CD4-positive, CD25-positive, alpha-beta regulatory T cell (primary cell): ENCODE measurements at regions not wholly inside any gene's neighbourhood (a gene's known extent, or its start where the extent isn't known, plus 50 kb on each side); places are given as distances from the start of the nearest gene placed in this dataset.
A peak's percentile ranks its signal among the peaks of the same experiment; 100 is the strongest.
"Not testable (repeated sequence)": the region's sequence is repeated elsewhere in the genome, so short reads cannot be mapped to it uniquely, and the experiment has no call there.

Experiments
- ATAC-seq, 2 donors: fragments of 150-1000 bp; cut with Tn5 transposase; one replicate each; pipeline ENCODE4 v1.10.0; 2021; ENCODE audit warnings: low read depth in 2 of 2, moderate number of reproducible peaks in 2 of 2, moderate library complexity in 1 of 2
- DNase-seq, 3 donors: peaks; one replicate each; pipeline versions ENCODE4 v3.0.0 to v3.0.0-alpha.2; 2012 to 2022; ENCODE audit warnings: mixed read lengths in 1 of 3
- H3K27ac ChIP-seq: one replicate; pipeline ENCODE4 v1.7.0; 2013; ENCODE audit warnings: mild to moderate bottlenecking, low read length; ENCODE audit not compliant: insufficient read depth, poor library complexity, severe bottlenecking
- H3K27me3 ChIP-seq: one replicate; pipeline ENCODE4 v1.7.0; 2013; ENCODE audit warnings: low read length; ENCODE audit not compliant: control insufficient read depth, insufficient read depth
- H3K36me3 ChIP-seq: one replicate; pipeline ENCODE4 v1.7.0; 2013; ENCODE audit warnings: mild to moderate bottlenecking, low read length, moderate library complexity; ENCODE audit not compliant: control insufficient read depth, insufficient read depth
- H3K4me1 ChIP-seq: 2 replicates; pipeline ENCODE4 v1.7.0; 2013; ENCODE audit warnings: mild to moderate bottlenecking, low read length; ENCODE audit not compliant: insufficient read depth, control insufficient read depth, poor library complexity, severe bottlenecking
- H3K4me3 ChIP-seq: one replicate; pipeline ENCODE4 v1.7.0; 2013; ENCODE audit warnings: low read depth, mild to moderate bottlenecking, low read length, moderate library complexity
- H3K9me3 ChIP-seq, 2 experiments: 1 replicate in 1 of 2; 2 replicates in 1 of 2; pipeline ENCODE4 v1.7.0; 2013; ENCODE audit warnings: low read length in 2 of 2, mild to moderate bottlenecking in 1 of 2, moderate library complexity in 1 of 2; ENCODE audit not compliant: control insufficient read depth in 2 of 2
- H3K27ac Mint-ChIP-seq, 3 donors: one replicate each; pipeline ENCODE4 v1.8.0; 2020 to 2022; ENCODE audit warnings: mild to moderate bottlenecking in 3 of 3, mixed read lengths in 3 of 3, moderate library complexity in 2 of 3
- H3K27me3 Mint-ChIP-seq: one replicate; pipeline ENCODE4 v1.8.0; 2022; ENCODE audit warnings: mild to moderate bottlenecking, mixed read lengths
- H3K36me3 Mint-ChIP-seq: one replicate; pipeline ENCODE4 v1.8.0; 2020; ENCODE audit warnings: mixed read lengths
- H3K4me1 Mint-ChIP-seq, 4 donors: one replicate each; pipeline ENCODE4 v1.8.0; 2020 to 2022; ENCODE audit warnings: mixed read lengths in 4 of 4, mild to moderate bottlenecking in 1 of 4
- H3K4me3 Mint-ChIP-seq, 4 donors: one replicate each; pipeline ENCODE4 v1.8.0; 2020 to 2022; ENCODE audit warnings: mild to moderate bottlenecking in 4 of 4, mixed read lengths in 4 of 4, moderate library complexity in 3 of 4
- H3K9me3 Mint-ChIP-seq, 7 donors: one replicate each; pipeline ENCODE4 v1.8.0; 2020 to 2022; ENCODE audit warnings: mixed read lengths in 7 of 7, mild to moderate bottlenecking in 3 of 7, moderate library complexity in 2 of 7

DNA sequence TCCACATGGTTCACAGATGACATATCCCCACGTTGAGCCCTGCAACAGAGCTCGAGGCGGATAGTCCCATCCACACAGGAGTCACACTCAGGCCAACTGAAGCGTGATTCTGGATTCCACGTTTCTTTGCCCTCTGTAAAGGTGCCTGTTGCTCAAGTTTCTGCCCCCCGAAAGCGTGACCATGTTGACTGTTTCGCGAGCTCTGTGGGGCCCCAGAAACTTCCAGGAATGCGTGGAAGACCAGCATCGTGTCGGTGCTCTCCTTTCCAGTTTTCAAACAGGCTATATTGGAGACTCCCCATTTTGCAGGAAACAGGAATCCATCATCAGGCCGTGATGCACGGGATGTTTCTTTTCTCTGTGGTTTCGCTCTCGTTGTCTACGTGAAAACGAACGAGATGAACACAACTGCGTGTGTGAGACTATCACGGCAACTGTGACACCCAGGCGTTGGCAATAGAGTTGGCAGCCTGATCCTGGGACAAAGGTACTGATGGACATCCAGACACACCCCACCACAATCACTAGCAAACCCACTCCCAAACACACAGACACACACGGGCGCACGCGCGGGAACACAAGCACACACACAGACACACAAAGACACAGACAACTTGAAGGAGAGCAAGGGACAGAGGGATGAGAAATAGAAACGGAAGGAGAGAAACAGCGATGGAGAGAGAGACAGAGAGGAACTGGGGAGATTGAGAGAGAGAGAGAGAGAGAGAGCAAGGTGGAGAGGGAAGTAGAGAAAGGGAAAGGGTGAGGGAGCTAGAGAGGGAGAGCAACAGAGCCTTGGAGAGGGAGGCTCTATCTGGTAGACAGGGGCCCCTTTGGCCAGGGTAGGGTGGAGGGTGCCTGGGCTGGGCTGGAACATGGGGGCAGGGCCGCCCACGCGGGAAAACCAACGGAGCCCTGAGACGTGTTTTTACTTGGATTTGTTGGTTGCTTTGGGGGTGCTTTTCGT, 1609.3 kb downstream of the SPATA31A7 start:
- H3K36me3 Mint-ChIP-seq, H3K27ac ChIP-seq: not testable (repeated sequence)
- H3K4me1 Mint-ChIP-seq: peaks cover 8 to 39% (median 28%) of the 10 kb centered on the region in 4 donors

GRCh38 chr9:62799851-62800371, 1610.1 kb downstream of the SPATA31A7 start:
- H3K9me3 ChIP-seq, H3K36me3 Mint-ChIP-seq, H3K36me3 ChIP-seq, ATAC-seq, H3K27ac ChIP-seq, H3K4me3 ChIP-seq: not testable (repeated sequence)
- peaks cover 52% of the 10 kb centered on the region for H3K27me3 Mint-ChIP-seq
- peak overlapping the region in 1 of 3 donors; percentile 0 for H3K27ac Mint-ChIP-seq
- peaks cover 0 to 10% (median 1%) of the 10 kb centered on the region in 7 donors for H3K9me3 Mint-ChIP-seq
- peak in 1 of 3 donors; percentile 17 for DNase-seq
- peak overlapping the region in 3 of 4 donors; percentile 71 to 83 (median 75) for H3K4me3 Mint-ChIP-seq
- Histone ChIP-seq H3K27me3 (peaks cover 17% of the 10 kb centered on the region), H3K4me1 (peaks cover 38% of the 10 kb centered on the region)
- peaks cover 8 to 39% (median 28%) of the 10 kb centered on the region in 4 donors for H3K4me1 Mint-ChIP-seq

More for the DNA sequence above, 1609.3 kb downstream of the SPATA31A7 start:
- Histone ChIP-seq H3K4me1 (peaks cover 38% of the 10 kb centered on the region), H3K27me3 (peaks cover 14% of the 10 kb centered on the region), H3K4me3 (peak overlapping the region; percentile 42)
- H3K27ac Mint-ChIP-seq: peak overlapping the region; percentile 0 to 79 (median 55)
- H3K27me3 Mint-ChIP-seq: peaks cover 45% of the 10 kb centered on the region
- not testable (repeated sequence) for ATAC-seq, H3K9me3 ChIP-seq, H3K36me3 ChIP-seq, H3K9me3 Mint-ChIP-seq
- peak in 2 of 3 donors; percentile 36 to 66 for DNase-seq
- peak overlapping the region; percentile 68 to 83 (median 73) for H3K4me3 Mint-ChIP-seq

- Histone ChIP-seq H3K27me3 (peaks cover 19% of the 10 kb centered on the region), H3K4me1 (peaks cover 38% of the 10 kb centered on the region)
- H3K27ac Mint-ChIP-seq: peak overlapping the region in 1 of 3 donors; percentile 38
- H3K4me1 Mint-ChIP-seq: peaks cover 8 to 39% (median 28%) of the 10 kb centered on the region in 4 donors
- not testable (repeated sequence) for H3K36me3 Mint-ChIP-seq, H3K36me3 ChIP-seq, ATAC-seq, H3K9me3 ChIP-seq, H3K27ac ChIP-seq, H3K4me3 ChIP-seq
- DNase-seq: peak in 2 of 3 donors; percentile 21 to 25
- H3K27me3 Mint-ChIP-seq: peaks cover 60% of the 10 kb centered on the region
- peaks cover 0 to 13% (median 3%) of the 10 kb centered on the region in 7 donors for H3K9me3 Mint-ChIP-seq
- H3K4me3 Mint-ChIP-seq: peak overlapping the region; percentile 44 to 76 (median 68)
These were observed 1610.9 kb downstream of the SPATA31A7 start for GRCh38 chr9:62800451-62801371.

GRCh38 chr9:62801372-62801811, 1611.6 kb downstream of the SPATA31A7 start:
- peaks cover 0 to 13% (median 3%) of the 10 kb centered on the region in 7 donors for H3K9me3 Mint-ChIP-seq
- not testable (repeated sequence) for H3K27ac ChIP-seq, H3K36me3 Mint-ChIP-seq, ATAC-seq, H3K36me3 ChIP-seq, H3K9me3 ChIP-seq, H3K4me3 ChIP-seq
- peaks cover 19% of the 10 kb centered on the region for H3K27me3 ChIP-seq
- H3K27me3 Mint-ChIP-seq: peaks cover 63% of the 10 kb centered on the region
- peak overlapping the region in 1 of 3 donors; percentile 53 for H3K27ac Mint-ChIP-seq
- peak overlapping the region; percentile 66 to 76 (median 70) for H3K4me3 Mint-ChIP-seq
- peak in 1 of 3 donors; percentile 15 for DNase-seq
- H3K4me1 ChIP-seq: peaks cover 38% of the 10 kb centered on the region
- peaks cover 8 to 39% (median 28%) of the 10 kb centered on the region in 4 donors for H3K4me1 Mint-ChIP-seq

DNA sequence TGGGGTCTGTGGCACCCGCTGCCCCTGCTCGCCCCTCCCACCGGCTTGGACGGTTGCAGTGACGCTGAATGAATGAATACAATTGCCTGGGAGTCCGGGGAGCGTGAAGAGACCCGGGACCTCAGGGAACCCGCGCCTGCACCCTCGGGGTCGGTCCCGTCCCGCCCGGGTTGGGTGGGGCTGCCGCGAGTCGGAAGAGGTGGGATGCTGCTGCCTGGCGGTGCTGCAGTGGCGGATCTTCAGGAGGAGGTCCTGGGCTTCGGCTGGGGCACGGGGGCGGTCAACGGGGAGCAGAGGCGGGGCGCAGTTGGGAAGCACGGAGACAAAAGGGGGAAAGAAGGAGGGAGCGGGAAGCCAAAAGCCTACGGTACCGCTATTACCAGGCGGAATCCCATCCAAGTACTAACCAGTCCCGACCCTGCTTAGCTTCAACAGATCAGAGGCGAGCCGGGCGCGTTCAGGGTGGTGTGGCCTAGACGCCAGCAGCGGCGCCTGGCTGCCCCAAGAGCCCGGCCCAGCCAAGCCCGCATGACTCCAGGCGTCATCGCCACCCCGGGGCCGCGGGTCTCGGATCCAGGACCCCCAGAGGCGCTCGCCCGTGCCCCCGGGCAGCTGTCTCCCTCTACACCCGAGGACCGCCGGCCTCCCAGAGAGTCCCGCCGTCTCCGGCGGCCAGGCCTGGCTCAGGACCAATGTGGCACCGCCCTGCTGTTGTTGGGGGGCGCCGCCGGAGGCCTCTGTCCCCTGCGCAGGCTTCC, 1612.3 kb downstream of the SPATA31A7 start:
- Mint-ChIP-seq H3K9me3 (peaks cover 0 to 13% (median 3%) of the 10 kb centered on the region in 7 donors), H3K4me1 (peaks cover 8 to 39% (median 28%) of the 10 kb centered on the region in 4 donors), H3K4me3 (peak overlapping the region; percentile 70 to 79 (median 74)), H3K27me3 (peaks cover 63% of the 10 kb centered on the region), H3K27ac (peak overlapping the region in 1 of 3 donors; percentile 22)
- H3K9me3 ChIP-seq, H3K4me3 ChIP-seq, H3K36me3 ChIP-seq, H3K36me3 Mint-ChIP-seq: not testable (repeated sequence)
- Histone ChIP-seq H3K27me3 (peaks cover 19% of the 10 kb centered on the region), H3K4me1 (peaks cover 38% of the 10 kb centered on the region), H3K27ac (peak overlapping the region; percentile 55)
- ATAC-seq: peak; percentile 91 to 92
- DNase-seq: peak; percentile 51 to 74 (median 53)

- not testable (repeated sequence) for DNase-seq, ATAC-seq, H3K36me3 ChIP-seq, H3K36me3 Mint-ChIP-seq, H3K9me3 ChIP-seq, H3K27ac Mint-ChIP-seq
- peak overlapping the region; percentile 67 to 83 (median 74) for H3K4me3 Mint-ChIP-seq
- H3K9me3 Mint-ChIP-seq: peaks cover 0 to 16% (median 3%) of the 10 kb centered on the region in 7 donors
- Histone ChIP-seq H3K27me3 (peaks cover 19% of the 10 kb centered on the region), H3K4me3 (peak overlapping the region; percentile 19), H3K4me1 (peaks cover 38% of the 10 kb centered on the region), H3K27ac (peak overlapping the region; percentile 55)
- peaks cover 63% of the 10 kb centered on the region for H3K27me3 Mint-ChIP-seq
- H3K4me1 Mint-ChIP-seq: peaks cover 8 to 39% (median 28%) of the 10 kb centered on the region in 4 donors
These were observed 1612.9 kb downstream of the SPATA31A7 start for GRCh38 chr9:62802719-62803079.
